ENCODE measurements at regions not wholly inside any gene's neighbourhood (a gene's known extent, or its start where the extent isn't known, plus 50 kb on each side); places are given as distances from the start of the nearest gene placed in this dataset.

DNA sequence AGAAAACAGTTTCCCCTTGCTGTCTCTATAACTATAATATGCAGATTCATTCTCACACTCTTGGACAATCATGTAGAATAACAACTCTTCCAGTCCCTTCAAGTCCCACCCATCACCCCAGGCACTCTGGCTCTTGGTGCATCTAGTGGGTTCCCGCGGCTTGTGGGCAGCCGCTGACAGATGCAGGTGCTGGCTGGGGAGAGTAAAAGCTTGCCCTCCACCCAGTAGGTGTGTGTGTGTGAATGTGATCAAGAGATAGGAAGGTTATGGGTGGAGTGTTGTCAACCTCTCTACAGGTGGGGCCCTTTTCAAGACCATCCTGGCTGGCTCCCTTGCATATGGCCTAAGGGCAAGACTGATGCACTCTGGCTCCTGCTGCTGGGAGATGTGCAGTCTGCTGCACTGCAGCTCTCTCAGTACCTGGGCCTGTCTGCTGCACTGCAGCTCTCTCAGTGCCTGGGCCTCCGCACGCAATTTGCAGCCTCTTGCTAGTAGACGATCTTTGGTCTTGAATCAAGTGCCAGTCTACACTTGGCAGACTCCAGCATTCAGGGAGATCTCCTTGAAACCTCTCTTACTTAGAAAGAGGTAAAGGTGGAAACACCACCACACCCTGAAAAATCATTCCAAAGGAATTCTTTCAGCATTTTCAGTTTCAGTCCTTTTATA is 189.7 kb upstream of the GDNF start:
- TF ChIP-seq POLR2A (IDR thresholded peaks at IDR 0.05) = no peak
- TF ChIP-seq, protein P1, sequence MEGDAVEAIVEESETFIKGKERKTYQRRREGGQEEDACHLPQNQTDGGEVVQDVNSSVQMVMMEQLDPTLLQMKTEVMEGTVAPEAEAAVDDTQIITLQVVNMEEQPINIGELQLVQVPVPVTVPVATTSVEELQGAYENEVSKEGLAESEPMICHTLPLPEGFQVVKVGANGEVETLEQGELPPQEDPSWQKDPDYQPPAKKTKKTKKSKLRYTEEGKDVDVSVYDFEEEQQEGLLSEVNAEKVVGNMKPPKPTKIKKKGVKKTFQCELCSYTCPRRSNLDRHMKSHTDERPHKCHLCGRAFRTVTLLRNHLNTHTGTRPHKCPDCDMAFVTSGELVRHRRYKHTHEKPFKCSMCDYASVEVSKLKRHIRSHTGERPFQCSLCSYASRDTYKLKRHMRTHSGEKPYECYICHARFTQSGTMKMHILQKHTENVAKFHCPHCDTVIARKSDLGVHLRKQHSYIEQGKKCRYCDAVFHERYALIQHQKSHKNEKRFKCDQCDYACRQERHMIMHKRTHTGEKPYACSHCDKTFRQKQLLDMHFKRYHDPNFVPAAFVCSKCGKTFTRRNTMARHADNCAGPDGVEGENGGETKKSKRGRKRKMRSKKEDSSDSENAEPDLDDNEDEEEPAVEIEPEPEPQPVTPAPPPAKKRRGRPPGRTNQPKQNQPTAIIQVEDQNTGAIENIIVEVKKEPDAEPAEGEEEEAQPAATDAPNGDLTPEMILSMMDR (IDR thresholded peaks at IDR 0.05) = no peak

Measured in thyroid gland (tissue), 4 donors.